HG03139 (cell line): ENCODE measurements at regions not wholly inside any gene's neighbourhood (a gene's known extent, or its start where the extent isn't known, plus 50 kb on each side); places are given as distances from the start of the nearest gene placed in this dataset.

ENCODE experiments used
- ATAC-seq: cut with Tn5 transposase; IDR thresholded peaks from one replicate; pipeline ENCODE4 v1.9.1; 2021; ENCODE audit not compliant: unreplicated experiment

DNA sequence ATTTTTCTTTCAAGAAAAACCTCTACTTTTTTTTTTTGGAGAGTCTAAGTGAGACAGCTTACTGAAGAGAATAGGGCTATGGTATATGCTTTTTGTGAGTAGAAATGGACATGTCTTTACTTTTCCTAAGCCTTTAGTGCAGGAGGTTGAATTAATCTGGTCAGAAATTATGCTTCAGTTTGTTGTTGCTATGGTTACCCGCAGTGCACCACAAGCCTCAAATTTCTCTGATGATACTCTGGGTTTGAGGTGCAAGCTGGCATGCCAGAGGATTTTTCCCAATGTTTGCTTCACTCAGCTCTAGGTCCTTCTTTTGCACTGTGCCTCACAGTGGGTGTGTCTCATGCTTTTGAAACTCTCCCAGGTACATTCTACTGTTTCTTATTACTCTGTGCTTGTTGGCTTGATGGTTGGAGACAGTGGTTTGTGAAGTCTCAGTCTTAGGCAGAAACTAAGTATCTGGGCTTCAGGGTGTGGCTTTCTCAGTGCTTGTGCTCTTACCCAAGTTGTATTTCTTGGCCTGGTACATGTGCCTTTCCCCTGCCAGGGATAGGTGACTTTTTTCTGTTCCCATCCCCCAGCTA lies 278.3 kb downstream of the RBM43 start:
- ATAC-seq, result no peak

DNA sequence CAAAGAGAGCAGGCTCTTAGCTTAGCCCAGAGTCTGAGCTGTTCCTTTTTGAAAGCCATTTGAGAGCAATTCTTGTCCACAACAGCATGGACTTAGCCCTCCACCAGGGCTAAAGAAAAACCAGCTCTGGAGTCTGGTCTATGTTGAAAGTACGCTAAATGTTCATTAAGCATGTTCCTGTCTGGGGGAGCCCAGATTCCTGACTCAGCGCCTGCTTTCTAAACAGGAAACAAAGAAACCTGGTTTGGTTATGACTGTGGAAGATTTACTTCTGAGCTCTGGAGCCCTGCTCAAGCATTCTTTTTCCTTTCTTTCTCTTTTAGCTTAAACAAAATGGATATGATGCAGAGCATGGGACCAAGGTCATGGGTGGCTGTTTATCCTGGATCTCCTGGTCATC lies 279.8 kb downstream of the RBM43 start:
- ATAC-seq, result no peak

DNA sequence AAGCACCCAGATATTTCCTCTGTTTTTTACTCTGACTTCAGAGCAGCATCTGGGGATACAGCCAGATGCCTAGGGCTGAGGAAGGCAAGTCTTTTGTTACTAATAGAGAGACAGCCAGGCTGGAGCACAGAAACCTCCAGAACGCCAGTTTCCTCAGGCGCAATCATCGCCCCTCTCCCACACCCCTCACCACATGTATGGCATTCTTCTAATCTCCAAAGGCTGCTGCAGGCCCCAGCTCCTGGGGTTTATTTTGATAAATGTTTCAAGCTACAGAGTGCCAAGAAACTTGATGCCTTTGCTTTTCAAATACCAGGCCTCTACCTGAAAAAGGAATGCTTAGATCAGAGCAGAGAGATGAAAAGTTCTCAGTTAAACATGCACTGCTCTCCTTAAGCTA lies 283.6 kb downstream of the RBM43 start:
- no peak for ATAC-seq

DNA sequence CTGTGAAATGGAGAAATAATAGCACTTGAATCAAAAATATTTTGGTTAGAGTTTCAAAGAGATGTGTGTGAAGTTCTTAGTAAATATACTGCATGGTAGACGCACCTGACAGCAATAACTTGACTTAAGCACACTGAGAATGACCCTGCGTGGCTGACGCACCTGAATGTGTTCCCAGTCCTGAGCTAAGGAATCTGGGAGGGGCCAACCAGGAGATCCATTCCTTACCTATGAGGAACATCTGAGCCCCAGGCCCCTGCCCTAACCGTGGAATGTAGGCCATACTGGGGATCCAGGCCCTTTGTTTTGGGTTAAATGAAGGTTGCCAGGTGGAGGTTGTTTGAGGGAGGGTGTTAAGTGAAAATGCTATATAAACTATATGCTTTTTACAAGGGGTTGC lies 284.4 kb downstream of the RBM43 start:
- ATAC-seq, result no peak

DNA sequence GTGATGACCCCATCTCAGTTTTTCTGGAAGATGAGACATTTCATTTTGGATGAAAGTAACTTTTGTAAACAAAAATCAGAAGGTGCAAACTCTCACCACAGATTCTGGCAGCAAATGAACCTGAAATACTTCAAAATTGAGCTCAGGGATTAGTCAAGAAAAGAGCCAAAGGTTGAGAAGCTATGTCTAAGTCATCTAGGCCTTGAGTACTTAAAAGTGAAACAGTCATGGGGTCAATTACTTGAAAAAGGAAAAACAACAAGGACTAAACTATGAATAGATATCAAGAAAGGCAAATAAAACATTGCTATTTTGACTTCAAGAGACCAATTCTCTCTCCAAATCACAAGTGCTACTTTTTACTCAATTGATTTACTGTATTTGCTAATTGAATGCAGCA lies 285.1 kb downstream of the RBM43 start:
- no peak for ATAC-seq

DNA sequence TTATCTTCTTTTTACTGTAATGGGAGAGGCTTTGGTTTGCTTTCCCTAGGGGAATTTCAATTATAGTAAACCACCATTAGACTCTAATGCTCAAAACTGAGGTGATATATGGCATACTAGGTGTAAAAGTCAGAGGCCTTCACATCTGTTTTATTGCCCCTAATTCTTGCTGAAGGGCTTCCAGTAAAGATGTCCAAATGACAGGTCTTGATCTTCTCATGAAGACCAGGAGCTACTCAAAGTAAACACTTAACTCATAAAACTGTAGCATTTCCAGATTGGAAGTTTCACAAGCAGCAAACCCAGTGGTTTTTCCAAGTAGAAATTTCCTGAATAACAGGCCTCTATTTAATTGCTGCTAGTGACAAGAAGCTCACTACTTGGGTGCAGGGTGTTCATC lies 286.8 kb downstream of the RBM43 start:
- ATAC-seq, result no peak

DNA sequence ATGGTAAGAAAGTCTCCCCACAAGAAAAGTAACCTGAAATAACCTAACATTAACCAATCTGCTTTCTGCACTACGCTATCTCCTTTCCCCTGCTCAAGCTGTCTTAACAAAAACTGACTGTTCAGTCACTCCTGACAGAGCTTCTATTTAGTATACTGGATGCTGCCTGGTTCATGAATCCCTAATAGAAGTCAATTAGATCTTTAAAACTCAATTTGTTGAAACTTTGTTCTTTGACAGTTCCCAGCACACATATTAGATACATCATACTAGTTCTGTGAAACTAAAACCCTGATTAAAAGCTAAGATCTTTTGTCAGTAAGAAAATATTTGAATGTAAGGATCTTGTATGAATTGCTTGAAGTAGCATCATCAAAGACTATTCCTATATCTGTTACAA lies 287.4 kb downstream of the RBM43 start:
- ATAC-seq, result no peak

DNA sequence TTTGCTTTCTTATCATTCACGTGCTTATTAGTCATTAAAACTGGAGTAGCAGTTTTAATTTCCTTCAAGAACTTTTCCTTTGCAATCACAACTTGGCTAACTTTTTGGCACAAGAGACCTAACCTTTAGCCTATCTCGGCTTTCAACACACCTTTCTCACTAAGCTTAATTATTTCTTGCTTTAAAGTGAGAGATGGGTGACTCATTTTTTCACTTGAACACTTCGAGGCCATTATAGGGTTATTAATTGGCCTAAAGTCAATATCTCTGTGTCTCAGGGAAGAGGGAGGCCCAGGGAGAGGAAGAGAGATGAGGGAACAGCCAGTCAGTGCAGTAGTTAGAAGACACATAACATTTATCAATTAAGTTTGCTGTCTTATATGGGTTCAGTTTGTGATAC lies 289.8 kb downstream of the RBM43 start:
- no peak for ATAC-seq

- ATAC-seq, result no peak
Observed at GRCh38 chr2:150963336-150963735, 298.3 kb downstream of the RBM43 start.

DNA sequence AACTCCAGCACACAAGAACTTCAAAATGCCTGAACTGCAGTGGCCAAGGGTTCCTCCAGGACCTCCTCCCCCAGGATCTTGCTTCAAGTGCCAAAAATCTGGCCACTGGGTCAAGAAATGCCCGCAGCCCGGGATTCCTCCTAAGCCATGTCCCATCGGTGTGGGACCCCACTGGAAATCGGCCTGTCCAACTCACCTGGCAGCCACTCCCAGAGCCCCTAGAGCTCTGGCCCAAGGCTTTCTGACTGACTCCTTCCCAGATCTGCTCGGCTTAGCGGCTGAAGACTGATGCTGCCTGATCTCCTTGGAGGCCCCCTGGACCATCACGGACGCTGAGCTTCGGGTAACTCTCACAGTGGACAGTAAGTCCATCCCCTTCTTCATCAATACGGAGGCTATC lies 306.4 kb downstream of the RBM43 start:
- no peak for ATAC-seq

DNA sequence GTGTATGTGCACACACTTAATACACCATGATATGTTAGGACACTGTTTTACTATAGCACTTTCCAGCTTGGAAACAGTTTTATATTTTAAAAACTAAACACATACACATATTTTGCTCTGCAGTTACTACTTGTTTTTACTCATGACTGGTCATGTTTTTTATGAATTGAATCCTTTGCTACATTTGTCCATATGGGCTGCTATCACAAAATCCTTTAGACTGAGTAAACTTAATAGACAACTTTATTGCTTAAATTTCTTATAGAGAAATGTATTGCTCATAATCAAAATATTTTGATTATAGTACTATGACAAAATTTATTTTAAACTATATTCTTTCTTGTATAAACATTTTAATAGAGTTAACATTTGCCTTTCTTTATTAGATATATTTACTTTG lies 314.8 kb downstream of the RBM43 start:
- ATAC-seq, result no peak

DNA sequence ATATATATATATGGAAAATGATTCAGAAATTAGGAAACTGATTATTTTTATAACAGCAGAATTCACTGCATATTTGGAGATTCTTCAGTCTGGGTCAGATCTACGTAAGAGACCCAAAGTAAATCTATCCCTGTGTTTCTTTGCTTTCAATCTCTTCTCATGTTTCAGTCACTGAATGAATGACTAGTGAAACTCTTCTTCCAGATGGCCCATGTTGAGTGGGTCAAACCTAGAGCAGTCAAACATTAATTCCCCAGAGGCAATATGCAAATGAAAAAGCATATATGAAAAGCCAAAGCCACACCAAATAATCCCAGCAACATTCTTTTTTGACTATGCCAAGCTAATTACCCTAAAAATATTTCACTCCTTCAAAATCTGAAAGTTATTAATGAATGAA lies 317.3 kb downstream of the RBM43 start:
- peak; percentile 82 for ATAC-seq

- ATAC-seq, result no peak
Observed at GRCh38 chr2:150939087-150939486, 322.6 kb downstream of the RBM43 start.

DNA sequence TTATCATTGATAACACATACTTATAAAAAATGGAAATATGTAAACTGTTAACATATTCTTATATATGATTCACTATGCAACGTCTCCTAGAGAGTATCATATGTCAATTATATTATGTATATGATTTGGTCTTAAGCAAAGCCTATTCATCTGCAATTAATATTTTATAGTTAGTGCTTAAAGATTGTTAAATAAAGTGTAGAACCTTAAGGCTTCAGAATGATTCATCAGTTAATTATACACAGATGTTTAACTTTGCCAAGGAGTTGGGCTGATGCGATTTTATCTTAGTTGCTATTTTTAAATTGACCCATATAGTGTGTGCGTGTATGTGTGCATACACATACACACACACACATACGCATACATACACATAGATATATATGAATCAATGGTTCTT lies 323.1 kb downstream of the RBM43 start:
- no peak for ATAC-seq

GRCh38 chr2:150937030-150937429 lies 324.6 kb downstream of the RBM43 start:
- no peak for ATAC-seq

DNA sequence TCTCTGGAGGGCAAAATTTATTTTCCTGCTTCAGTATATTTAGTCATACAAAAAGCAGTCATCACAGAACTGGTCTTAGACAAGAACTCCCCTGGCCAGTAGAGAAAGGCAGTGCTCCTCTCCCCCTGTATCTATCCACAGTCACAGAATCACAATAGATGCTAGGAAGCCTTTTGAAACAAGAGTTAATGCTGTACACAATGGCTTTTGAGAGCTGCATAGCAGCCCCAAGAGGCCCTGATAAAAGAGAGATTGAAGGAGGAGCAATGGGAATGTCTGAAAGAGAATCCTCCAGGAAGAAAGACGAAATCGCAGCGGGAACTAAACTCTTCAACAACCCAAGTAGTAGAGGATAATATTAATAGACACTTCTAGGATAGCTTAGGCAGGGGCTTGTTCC lies 330.2 kb downstream of the RBM43 start:
- ATAC-seq, result no peak

DNA sequence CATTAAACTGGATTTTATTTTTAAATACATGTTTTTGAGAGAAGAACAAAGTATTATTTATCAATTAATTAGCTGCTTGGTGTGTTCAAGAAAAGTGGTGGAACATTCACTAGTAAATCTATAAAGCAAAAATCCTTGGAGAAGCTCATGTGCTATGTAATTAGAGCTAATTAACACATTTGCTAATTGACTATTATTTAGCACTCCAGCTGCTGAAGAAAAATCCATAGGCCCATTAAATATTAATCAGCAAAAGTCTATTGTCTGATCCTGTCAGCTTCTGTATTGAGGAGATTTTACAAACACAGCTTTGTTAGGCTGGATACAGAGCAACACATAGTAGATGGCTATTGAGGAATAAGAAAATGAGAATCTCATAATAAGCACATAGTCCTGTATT lies 336.1 kb downstream of the RBM43 start:
- no peak for ATAC-seq

- no peak for ATAC-seq
Observed at GRCh38 chr2:150924878-150925277, 336.8 kb downstream of the RBM43 start.

DNA sequence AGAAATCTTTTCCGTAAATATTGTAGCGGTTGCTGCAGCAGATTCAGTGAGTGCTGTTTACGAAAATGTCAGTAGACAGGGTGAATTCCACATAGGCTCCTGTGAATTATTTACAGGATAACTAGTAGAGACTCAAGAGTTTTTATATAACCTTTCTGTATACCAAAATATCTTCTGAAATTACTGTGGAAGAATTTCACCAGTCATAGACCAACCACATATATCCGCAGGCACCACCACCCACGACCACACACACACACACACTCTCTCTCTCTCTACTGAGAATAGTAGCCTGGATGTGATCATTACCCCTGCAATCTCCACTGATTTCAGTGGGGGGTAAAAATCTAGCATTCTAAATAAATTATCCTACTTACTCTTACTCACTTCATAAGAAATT lies 341.8 kb downstream of the RBM43 start:
- no peak for ATAC-seq

- no peak for ATAC-seq
Observed at GRCh38 chr2:150917961-150918713, 343.5 kb downstream of the RBM43 start.

DNA sequence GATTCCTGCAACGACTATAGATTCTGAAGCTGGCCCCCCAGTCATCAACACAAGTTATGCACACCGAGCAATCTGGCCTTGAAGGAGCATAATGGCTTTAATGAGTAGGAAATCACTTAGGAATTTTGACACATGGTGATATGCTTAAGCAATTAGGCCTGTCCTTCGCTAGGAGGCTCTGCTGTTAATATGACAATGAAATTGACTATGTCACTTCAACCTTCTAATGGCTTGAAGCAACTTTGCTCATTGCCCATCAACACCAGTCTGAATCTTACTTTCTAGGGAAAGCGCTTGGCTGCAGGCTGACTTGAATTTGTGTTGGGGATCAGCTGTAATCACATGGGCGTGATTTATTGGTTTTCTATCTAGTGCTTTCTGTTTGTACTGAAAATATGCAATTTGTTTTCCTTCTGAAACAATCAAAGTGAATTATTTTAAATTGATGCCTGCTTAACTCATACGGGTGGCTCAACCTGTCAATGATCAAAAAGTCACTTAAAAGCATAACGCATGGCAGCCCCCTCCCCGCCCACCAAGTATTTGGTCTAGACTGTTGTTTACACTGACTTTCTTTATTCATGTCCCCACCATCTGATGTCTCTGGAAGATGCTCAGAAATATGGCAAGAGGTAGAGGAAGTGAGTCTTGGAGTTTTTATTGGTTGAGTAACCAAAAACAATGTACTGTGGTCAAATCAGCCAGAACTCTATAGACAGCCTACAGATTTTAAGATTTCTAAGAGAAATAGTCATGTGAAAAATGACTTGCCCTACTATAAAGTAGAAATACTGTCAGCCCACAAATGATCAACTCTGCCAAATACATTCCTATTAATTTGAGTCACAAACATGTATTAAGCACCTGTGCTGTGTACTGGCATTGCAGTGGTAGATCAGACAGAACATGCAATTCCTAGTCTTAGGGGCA lies 344.9 kb downstream of the RBM43 start:
- no peak for ATAC-seq

GRCh38 chr2:150911766-150912280 lies 349.8 kb downstream of the RBM43 start:
- ATAC-seq, result no peak
